HG03565 (cell line): ENCODE measurements at regions not wholly inside any gene's neighbourhood (a gene's known extent, or its start where the extent isn't known, plus 50 kb on each side); places are given as distances from the start of the nearest gene placed in this dataset.
A peak's percentile ranks its signal among the peaks of the same experiment; 100 is the strongest.

Experiments
- ATAC-seq: cut with Tn5 transposase; IDR thresholded peaks from one replicate; pipeline ENCODE4 v1.9.1; 2021; ENCODE audit warnings: mild to moderate bottlenecking, moderate library complexity; ENCODE audit not compliant: unreplicated experiment

DNA sequence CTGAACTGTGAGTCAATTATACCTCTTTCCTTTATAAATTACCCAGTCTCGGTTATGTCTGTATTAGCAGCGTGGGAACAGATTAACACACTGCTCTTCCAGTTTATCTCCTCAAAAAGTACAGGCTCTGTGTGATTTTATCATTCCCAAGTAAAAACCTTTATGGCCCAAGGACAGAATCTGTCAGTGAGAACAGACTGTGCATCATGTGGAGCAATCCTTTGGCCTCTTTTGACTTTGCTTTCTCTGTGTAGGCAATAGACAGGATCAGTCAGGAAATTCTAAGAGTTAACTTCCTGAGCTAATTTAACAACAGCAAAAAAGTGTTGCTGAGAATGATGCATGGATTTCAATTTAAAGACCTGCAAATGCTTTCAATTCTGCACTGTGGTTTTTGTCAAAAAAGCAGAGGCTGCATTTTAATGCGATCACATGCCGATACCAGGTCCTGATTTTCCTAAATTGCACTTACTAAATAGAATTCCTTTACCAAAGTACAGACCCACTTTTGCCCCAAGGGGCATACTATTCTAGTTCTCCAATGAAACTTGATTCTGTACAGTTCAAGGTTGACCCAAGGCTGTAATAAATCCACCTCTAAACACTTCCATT, 246.7 kb upstream of the MARCKS start:
- no peak for ATAC-seq

- no peak for ATAC-seq
Observed at GRCh38 chr6:113616701-113617274, 240.4 kb upstream of the MARCKS start.

GRCh38 chr6:113619077-113619476, 238.1 kb upstream of the MARCKS start:
- no peak for ATAC-seq

DNA sequence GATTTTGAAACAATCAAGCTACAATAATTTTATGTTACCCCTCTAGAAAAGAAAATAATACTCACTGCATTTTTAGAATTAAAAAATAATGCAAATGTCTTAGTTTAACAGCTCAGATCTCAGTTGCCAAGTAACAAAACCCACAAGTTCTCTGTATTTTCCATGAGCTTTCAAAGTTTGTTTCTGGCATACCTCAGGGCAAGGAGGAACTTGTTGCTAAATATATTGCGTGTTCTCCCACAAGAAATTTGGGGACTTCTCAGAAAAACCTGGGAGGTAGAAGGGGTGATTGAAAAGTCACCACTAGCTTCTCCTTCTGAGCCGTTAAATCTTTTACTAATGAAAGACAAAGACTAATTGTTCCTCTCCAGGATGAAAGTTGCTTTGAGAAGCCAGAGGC, 236.8 kb upstream of the MARCKS start:
- no peak for ATAC-seq

DNA sequence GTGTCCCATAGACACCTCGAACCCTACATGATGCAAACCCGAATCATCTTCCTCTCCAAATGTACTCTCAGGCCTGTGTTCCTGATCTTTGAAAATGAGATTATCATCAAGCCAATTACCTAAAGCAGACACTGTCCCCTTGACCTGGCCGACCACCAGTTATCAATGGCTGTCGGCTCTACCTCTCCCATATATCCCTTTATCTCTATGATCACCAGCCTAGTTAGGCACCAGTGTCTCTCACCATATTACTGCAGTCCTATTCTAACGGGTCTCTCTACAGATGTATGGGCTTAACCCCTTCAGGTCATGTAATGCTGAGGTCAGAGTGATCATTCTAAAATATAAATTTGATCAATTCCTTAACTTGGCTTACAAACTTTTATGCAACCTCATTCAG, 234.9 kb upstream of the MARCKS start:
- no peak for ATAC-seq

GRCh38 chr6:113623129-113623528, 234.0 kb upstream of the MARCKS start:
- ATAC-seq = no peak

DNA sequence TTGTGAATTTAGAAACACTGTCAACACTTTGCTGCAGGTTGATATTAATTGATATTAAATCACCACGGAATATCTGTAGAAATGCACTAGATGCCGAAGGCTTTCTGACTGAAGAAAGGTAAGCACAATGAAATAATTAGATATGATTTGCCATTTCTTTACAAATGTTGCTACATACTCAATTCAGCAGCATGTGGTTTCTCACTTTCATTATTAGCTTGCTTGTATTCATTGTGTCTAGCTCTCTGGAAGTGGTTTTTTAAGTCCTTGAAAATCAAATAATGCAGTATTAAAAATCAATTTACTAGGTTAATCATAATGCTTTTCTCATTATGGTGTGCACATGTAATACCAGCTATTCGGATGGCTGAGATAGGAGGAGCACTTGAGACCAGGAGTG, 231.3 kb upstream of the MARCKS start:
- peak; percentile 35 for ATAC-seq

DNA sequence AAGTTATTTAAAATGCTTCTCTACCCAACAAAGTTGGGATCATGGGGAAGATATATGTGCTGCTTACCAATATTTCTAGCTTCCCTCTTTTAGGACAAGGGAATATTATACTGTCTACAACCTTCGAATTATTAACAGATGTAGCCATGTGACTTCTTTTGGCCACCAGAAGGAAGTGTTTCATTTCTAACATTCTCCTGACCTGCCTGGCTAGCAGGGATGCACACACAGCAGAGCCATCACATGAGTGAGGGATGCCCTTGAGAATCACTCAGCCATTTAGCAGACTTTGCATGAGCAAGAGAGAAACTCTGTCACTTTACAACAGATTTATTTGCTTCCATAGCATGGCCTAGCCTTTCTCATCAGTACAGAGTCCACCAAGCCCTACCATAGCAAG, 230.7 kb upstream of the MARCKS start:
- ATAC-seq = peak; percentile 20

- ATAC-seq = peak; percentile 20
Observed at GRCh38 chr6:113627480-113627879, 229.7 kb upstream of the MARCKS start.

GRCh38 chr6:113629256-113629655, 227.9 kb upstream of the MARCKS start:
- ATAC-seq = no peak

DNA sequence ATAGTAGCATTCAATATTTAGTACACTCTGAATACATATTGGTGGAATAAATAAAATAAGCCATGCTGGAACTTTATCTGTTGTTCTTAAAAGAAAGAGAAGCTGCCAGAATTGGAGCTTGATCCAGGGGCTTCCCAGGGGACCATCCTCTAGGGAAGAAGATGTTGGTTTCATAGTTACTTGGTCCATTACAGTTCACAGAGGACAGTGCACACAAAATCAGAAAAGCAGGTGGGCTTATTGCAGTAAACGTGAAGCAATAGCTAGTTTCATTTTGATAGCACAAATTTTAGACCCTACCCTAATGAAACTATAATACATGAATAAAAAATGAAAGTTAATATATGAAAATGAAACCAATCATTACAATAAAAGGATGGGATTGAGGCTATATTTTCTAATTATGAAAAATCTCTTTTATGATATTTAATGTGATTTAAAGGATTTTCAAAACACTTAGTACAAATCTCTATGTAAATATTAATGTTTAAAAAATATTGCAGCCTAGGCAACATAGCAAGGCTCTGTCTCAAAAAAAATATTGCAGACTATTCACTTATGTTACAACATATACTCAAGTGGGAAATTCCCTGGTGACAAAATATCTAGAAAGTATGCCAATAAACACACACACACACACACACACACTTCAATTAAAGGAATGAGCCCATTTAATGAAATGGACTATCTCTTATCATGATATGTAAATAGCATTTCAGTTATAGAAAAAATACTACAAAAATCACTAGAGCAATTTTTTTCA, 227.0 kb upstream of the MARCKS start:
- no peak for ATAC-seq

DNA sequence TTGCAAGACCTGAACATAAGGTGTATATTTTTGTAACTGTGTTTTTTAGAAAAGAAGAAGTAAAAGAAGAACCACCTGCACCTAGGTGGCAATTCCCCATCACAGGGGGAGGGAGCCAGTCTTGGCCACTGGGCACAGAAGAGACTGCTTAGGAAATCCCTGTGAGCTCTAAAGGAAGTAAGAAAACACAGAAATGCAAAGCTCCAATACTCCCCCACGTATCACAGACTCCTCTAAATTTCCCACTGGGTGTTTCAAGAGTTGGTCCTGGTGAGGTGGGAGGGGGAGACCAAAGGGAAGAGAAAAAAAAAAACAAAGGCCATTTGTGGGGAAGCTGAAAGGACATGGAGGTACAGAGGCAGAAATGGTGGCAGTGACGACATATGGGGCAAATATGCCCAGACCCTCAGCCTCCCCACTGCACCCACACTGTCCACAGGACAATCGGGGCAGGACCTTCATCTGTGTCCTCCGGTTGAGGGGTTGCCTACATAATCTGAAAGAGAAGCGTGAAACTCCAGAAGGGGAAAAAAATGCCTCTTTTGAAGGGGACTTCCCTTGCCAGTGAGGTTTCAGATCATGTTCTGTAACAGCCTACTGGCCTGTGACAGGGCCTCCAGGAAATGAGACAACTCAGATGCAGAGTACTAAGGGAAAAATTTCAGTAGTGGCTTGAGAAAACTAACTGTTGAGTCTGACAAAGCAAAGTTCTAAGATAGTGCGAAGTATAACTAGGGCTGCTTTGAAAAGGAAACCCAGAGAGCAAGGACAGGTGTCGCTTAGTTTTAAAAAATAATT, 226.2 kb upstream of the MARCKS start:
- ATAC-seq = peak; percentile 48

GRCh38 chr6:113631666-113632065, 225.5 kb upstream of the MARCKS start:
- no peak for ATAC-seq

- ATAC-seq = peak; percentile 24
Observed at GRCh38 chr6:113632220-113632864, 224.8 kb upstream of the MARCKS start.

DNA sequence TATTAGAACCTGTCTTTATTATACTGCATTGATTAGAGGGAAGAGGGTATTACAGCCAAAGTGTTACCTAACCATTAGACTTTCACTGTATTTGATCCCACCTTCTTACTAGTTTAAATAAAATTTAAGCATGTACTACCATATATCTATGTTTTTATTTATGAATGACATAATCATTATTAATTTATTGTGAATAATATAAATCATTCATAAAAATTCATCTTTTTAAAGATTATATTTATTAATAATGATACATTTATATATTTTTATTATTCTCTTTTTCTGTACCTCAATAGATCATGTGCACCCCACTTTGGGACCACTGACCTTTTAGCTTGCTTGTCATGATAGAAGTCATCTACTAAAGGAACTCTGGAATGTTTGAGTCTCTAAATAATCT, 223.5 kb upstream of the MARCKS start:
- ATAC-seq = no peak

- peak; percentile 18 for ATAC-seq
Observed at GRCh38 chr6:113634352-113635163, 222.6 kb upstream of the MARCKS start.

GRCh38 chr6:113635222-113635986, 221.7 kb upstream of the MARCKS start:
- ATAC-seq = no peak

GRCh38 chr6:113636357-113636824, 220.8 kb upstream of the MARCKS start:
- ATAC-seq = no peak

- no peak for ATAC-seq
Observed at GRCh38 chr6:113640051-113640450, 217.1 kb upstream of the MARCKS start.
